ENCODE measurements at regions not wholly inside any gene's neighbourhood (a gene's known extent, or its start where the extent isn't known, plus 50 kb on each side); places are given as distances from the start of the nearest gene placed in this dataset.

- no peak for DNase-seq
These were observed 139.8 kb upstream of the SPEF2 start for GRCh38 chr5:35477911-35478310.

GRCh38 chr5:35477321-35477720, 140.3 kb upstream of the SPEF2 start:
- no peak for DNase-seq

- DNase-seq = no peak
These were observed 140.9 kb upstream of the SPEF2 start for GRCh38 chr5:35476797-35477196.

- DNase-seq = no peak
These were observed 141.6 kb upstream of the SPEF2 start for GRCh38 chr5:35476036-35476435.

- DNase-seq = no peak
These were observed 144.1 kb upstream of the SPEF2 start for GRCh38 chr5:35473589-35473988.

- DNase-seq = no peak
These were observed 146.8 kb upstream of the SPEF2 start for GRCh38 chr5:35470866-35471265.

- no peak for DNase-seq
These were observed 148.9 kb upstream of the SPEF2 start for GRCh38 chr5:35468811-35469210.

GRCh38 chr5:35466746-35467145, 150.9 kb upstream of the SPEF2 start:
- no peak for DNase-seq

GRCh38 chr5:35464757-35465156, 152.9 kb upstream of the SPEF2 start:
- no peak for DNase-seq

GRCh38 chr5:35461530-35461929, 156.1 kb upstream of the SPEF2 start:
- DNase-seq = no peak

GRCh38 chr5:35458824-35459207, 158.8 kb upstream of the SPEF2 start:
- no peak for DNase-seq

GRCh38 chr5:35457912-35458823, 159.5 kb upstream of the SPEF2 start:
- DNase-seq = no peak

GRCh38 chr5:35456506-35456905, 161.2 kb upstream of the SPEF2 start:
- DNase-seq = no peak

- no peak for DNase-seq
These were observed 163.6 kb upstream of the SPEF2 start for GRCh38 chr5:35454011-35454525.

- no peak for DNase-seq
These were observed 173.7 kb upstream of the SPEF2 start for GRCh38 chr5:35443803-35444595.

GRCh38 chr5:35442885-35443639, 174.6 kb upstream of the SPEF2 start:
- no peak for DNase-seq

GRCh38 chr5:35440409-35440808, 177.3 kb upstream of the SPEF2 start:
- no peak for DNase-seq

- DNase-seq = no peak
These were observed 178.9 kb upstream of the SPEF2 start for GRCh38 chr5:35438786-35439185.

- DNase-seq = no peak
These were observed 179.4 kb upstream of the SPEF2 start for GRCh38 chr5:35438288-35438687.

- no peak for DNase-seq
These were observed 181.1 kb upstream of the SPEF2 start for GRCh38 chr5:35436400-35437057.

- DNase-seq = no peak
These were observed 187.1 kb upstream of the SPEF2 start for GRCh38 chr5:35430381-35431162.

GRCh38 chr5:35420200-35420599, 189.9 kb upstream of the PRLR start:
- no peak for DNase-seq

Data from CD4-positive, alpha-beta T cell treated with Interleukin-17A for 1 hour (primary cell).